Endothelial cell of umbilical vein (primary cell): ENCODE measurements at regions not wholly inside any gene's neighbourhood (a gene's known extent, or its start where the extent isn't known, plus 50 kb on each side); places are given as distances from the start of the nearest gene placed in this dataset.

Experiments
- BruUV-seq: library from RNA; stranded (reverse); fragments of 400-500 nt; replicated peaks from 2 replicates; lab custom pipeline; 2021; lab: Mats Ljungman, UMichigan
- CTCF ChIA-PET: fragments of 300-600, 350-600 bp; sonication (Branson Sonifier 250); formaldehyde crosslinking; loops from one replicate; lab custom pipeline; 2021; ENCODE audit warnings: antibody characterized with exemption, inconsistent platforms; lab: Charles Lee
- POLR2A ChIA-PET: fragments of 300-600, 350-600 bp; sonication (Branson Sonifier 250); formaldehyde crosslinking; loops from one replicate; lab custom pipeline; 2021; ENCODE audit warnings: antibody characterized with exemption, inconsistent platforms; lab: Charles Lee
- DNase-seq: peaks from one replicate; pipeline ENCODE4 v3.0.0-alpha.2; 2011; ENCODE audit warnings: low read depth, low spot score
- FAIRE-seq: peaks from 2 replicates; lab custom pipeline; 2011; peaks lifted over from hg19 to GRCh38; lab: Jason Lieb, UNC
- H2AFZ ChIP-seq: 2 replicates; pipeline ENCODE4 v1.6.0; 2012; ENCODE audit warnings: low read depth, low read length, control low read depth, inconsistent platforms
- H3K27ac ChIP-seq: 2 replicates; pipeline ENCODE4 v1.5.1; 2011; ENCODE audit warnings: low read depth, mild to moderate bottlenecking, control low read depth, low read length, moderate library complexity; ENCODE audit not compliant: insufficient read depth
- H3K27me3 ChIP-seq, 2 experiments: 2 replicates each; pipeline versions ENCODE4 v1.6.0 to v1.6.1; 2011; ENCODE audit warnings: low read length in 2 of 2, mixed read lengths in 1 of 2; ENCODE audit not compliant: control insufficient read depth in 2 of 2, insufficient read depth in 2 of 2
- H3K36me3 ChIP-seq, 2 experiments: 2 replicates in 1 of 2; 3 replicates in 1 of 2; pipeline ENCODE4 v1.5.1; 2011; ENCODE audit warnings: low read length in 2 of 2, mild to moderate bottlenecking in 1 of 2, moderate library complexity in 1 of 2; ENCODE audit not compliant: control insufficient read depth in 2 of 2, insufficient read depth in 2 of 2; ENCODE audit errors: extremely low read depth in 1 of 2
- H3K4me1 ChIP-seq: 3 replicates; pipeline ENCODE4 v1.5.1; 2011; ENCODE audit warnings: mild to moderate bottlenecking, low read length; ENCODE audit not compliant: control insufficient read depth, insufficient read depth; ENCODE audit errors: extremely low read depth
- H3K4me2 ChIP-seq: 2 replicates; pipeline ENCODE4 v1.6.1; 2011; ENCODE audit warnings: low read length, control low read depth, mixed read lengths; ENCODE audit not compliant: insufficient read depth
- H3K4me3 ChIP-seq, 3 experiments: fragments of 200-600 bp in 1 of 3; sonication (generic), shearing (Covaris generic) in 1 of 3; replicated peaks in 1 of 3; 2 replicates each; pipeline ENCODE4 v1.5.1; 2011 to 2016; ENCODE audit warnings: control low read depth in 3 of 3, low read length in 3 of 3, mild to moderate bottlenecking in 2 of 3, inconsistent platforms in 1 of 3, low read depth in 1 of 3, moderate library complexity in 1 of 3; ENCODE audit not compliant: insufficient read depth in 1 of 3
- H3K79me2 ChIP-seq: 2 replicates; pipeline ENCODE4 v1.6.0; 2012; ENCODE audit warnings: low read length, inconsistent platforms; ENCODE audit not compliant: control insufficient read depth, insufficient read depth
- H3K9ac ChIP-seq: replicated peaks from 2 replicates; pipeline ENCODE3; 2011; ENCODE audit warnings: low read length, control low read depth; ENCODE audit not compliant: insufficient read depth; ENCODE audit errors: extremely low read depth
- H3K9me1 ChIP-seq: replicated peaks from 3 replicates; pipeline ENCODE4 v1.6.0; 2011; ENCODE audit warnings: mild to moderate bottlenecking, low read length; ENCODE audit not compliant: control insufficient read depth, insufficient read depth; ENCODE audit errors: extremely low read depth
- H3K9me3 ChIP-seq: replicated peaks from 2 replicates; pipeline ENCODE4 v1.5.1; 2012; ENCODE audit warnings: low read length, inconsistent platforms; ENCODE audit not compliant: control insufficient read depth, insufficient read depth
- H4K20me1 ChIP-seq: replicated peaks from 2 replicates; pipeline ENCODE3; 2011; ENCODE audit warnings: mild to moderate bottlenecking, low read length; ENCODE audit not compliant: control insufficient read depth, insufficient read depth; ENCODE audit errors: extremely low read depth
- CTCF ChIP-seq, 2 donors: IDR thresholded peaks; 1 replicate in 1 of 2; 2 replicates in 1 of 2; pipeline ENCODE4 v1.5.1; 2011; ENCODE audit warnings: low read length in 2 of 2, mild to moderate bottlenecking in 2 of 2, moderate library complexity in 2 of 2, control low read depth in 1 of 2, inconsistent platforms in 1 of 2, low read depth in 1 of 2; ENCODE audit not compliant: insufficient read depth in 1 of 2; ENCODE audit errors: extremely low read depth in 1 of 2
- FOS ChIP-seq: IDR thresholded peaks from 2 replicates; pipeline ENCODE4 v1.6.1; 2011; ENCODE audit warnings: mild to moderate bottlenecking, low read length, moderate library complexity, borderline replicate concordance; ENCODE audit not compliant: insufficient read depth
- GATA2 ChIP-seq: IDR thresholded peaks from 2 replicates; pipeline ENCODE4 v1.7.0; 2011; ENCODE audit warnings: low read depth, mild to moderate bottlenecking, moderate library complexity, mixed read lengths, low read length; ENCODE audit not compliant: insufficient read length, insufficient read depth
- JUN ChIP-seq: IDR thresholded peaks from 2 replicates; pipeline ENCODE4 v1.6.1; 2011; ENCODE audit warnings: borderline replicate concordance, low read depth; ENCODE audit not compliant: insufficient read length, insufficient read depth
- MAX ChIP-seq: IDR thresholded peaks from 2 replicates; pipeline ENCODE4 v1.6.1; 2011; ENCODE audit not compliant: insufficient read depth, insufficient read length
- MYC ChIP-seq: IDR thresholded peaks from one replicate; pipeline ENCODE4 v1.6.1; 2011; ENCODE audit warnings: mild to moderate bottlenecking, low read depth, low read length
- POLR2A ChIP-seq: IDR thresholded peaks from 2 replicates; pipeline ENCODE4 v1.6.1; 2012; ENCODE audit warnings: low read depth, mild to moderate bottlenecking, control low read depth, low read length
- POLR2AphosphoS5 ChIP-seq: IDR thresholded peaks from 2 replicates; pipeline ENCODE4 v1.6.1; 2012; ENCODE audit warnings: low read depth, mild to moderate bottlenecking, control low read depth, low read length, moderate library complexity; ENCODE audit not compliant: insufficient read depth
- dilution Hi-C: fragments of 300-500 bp; cut with MboI; formaldehyde crosslinking; loops from one replicate; pipeline ENCODE4 v1.15.0; 2019; ENCODE audit warnings: low sequenced_read_pairs; ENCODE audit not compliant: extremely low pct_ligation_motif_present
- intact Hi-C: fragments of 100-400 bp; cut with micrococcal nuclease; formaldehyde crosslinking; loops from one replicate; pipeline ENCODE4 v1.10.0; 2022

GRCh38 chr22:46031557-46031956 lies 54.6 kb upstream of the WNT7B start:
- H2AFZ ChIP-seq: no peak overlapping the region
- no peak overlapping the region for H3K4me3 ChIP-seq
- TF ChIP-seq GATA2 (no peak), JUN (no peak), FOS (no peak), CTCF (IDR thresholded peaks at IDR 0.05; ENCODE audit: extremely low read depth in 1 of 2, insufficient read depth in 1 of 2, low read depth in 1 of 2, low read length in 2 of 2) (no peak), POLR2AphosphoS5 (no peak), MYC (no peak), MAX (no peak), POLR2A (no peak)
- no peaks in the 10 kb centered on the region for H3K9me3 ChIP-seq
- no peak overlapping the region for H3K4me2 ChIP-seq
- ChIA-PET POLR2A (no interaction called here), CTCF (interaction anchor here (0.9 to 2.2 kb wide), 2 partner anchors 24 to 26 kb away, joined by 5 read pairs; no protein-coding TSS in a partner anchor)
- peaks cover 15% of the 10 kb centered on the region for H3K4me1 ChIP-seq
- H3K9ac ChIP-seq: no peak overlapping the region
- FAIRE-seq (no peak), DNase-seq (no peak)
- H3K79me2 ChIP-seq: no peaks in the 10 kb centered on the region
- H3K36me3 ChIP-seq: no peaks in the 10 kb centered on the region
- H4K20me1 ChIP-seq: no peaks in the 10 kb centered on the region
- BruUV-seq: no TSS peak
- H3K27ac ChIP-seq: no peak overlapping the region
- intact Hi-C loops (no loop called here), dilution Hi-C loops (no loop called here)
- no peaks in the 10 kb centered on the region for H3K9me1 ChIP-seq
- H3K27me3 ChIP-seq: no peaks in the 10 kb centered on the region
